PC-9 (cell line): ENCODE measurements at regions not wholly inside any gene's neighbourhood (a gene's known extent, or its start where the extent isn't known, plus 50 kb on each side); places are given as distances from the start of the nearest gene placed in this dataset.

Source experiments
- BruUV-seq: library from RNA; stranded (reverse); fragments of 400-500 nt; replicated peaks from 2 replicates; lab custom pipeline; 2021; lab: Mats Ljungman, UMichigan
- CTCF ChIA-PET: fragments of 300-600 bp; sonication (Branson Sonifier 250); formaldehyde crosslinking; loops from one replicate; lab custom pipeline; 2022; ENCODE audit warnings: antibody characterized with exemption; lab: Charles Lee
- POLR2A ChIA-PET: fragments of 300-600 bp; sonication (Branson Sonifier 250); formaldehyde crosslinking; loops from one replicate; lab custom pipeline; 2022; ENCODE audit warnings: antibody characterized with exemption; ENCODE audit not compliant: unreplicated experiment; lab: Charles Lee
- DNase-seq, 2 experiments: peaks; one replicate each; pipeline versions ENCODE4 v3.0.0 to v3.0.0-alpha.2; 2015 to 2022; ENCODE audit warnings: mixed read lengths in 1 of 2
- H2AFZ ChIP-seq: fragments of 200-600 bp; sonication (generic); 2 replicates; pipeline ENCODE4 v1.8.1; 2017; ENCODE audit warnings: antibody characterized with exemption
- H3F3A ChIP-seq: fragments of 200-600 bp; sonication (generic); 2 replicates; pipeline ENCODE4 v1.8.1; 2017; ENCODE audit warnings: antibody characterized with exemption, mild to moderate bottlenecking, low read depth; ENCODE audit not compliant: insufficient read depth
- H3K27ac ChIP-seq: fragments of 200-600 bp; sonication (generic); 2 replicates; pipeline ENCODE4 v1.6.1; 2016; ENCODE audit warnings: mixed run types
- H3K27me3 ChIP-seq: fragments of 200-600 bp; sonication (generic); 2 replicates; pipeline ENCODE4 v1.6.1; 2016; ENCODE audit warnings: low read depth, mixed run types; ENCODE audit not compliant: insufficient read depth
- H3K36me3 ChIP-seq: fragments of 200-600 bp; sonication (generic); 2 replicates; pipeline ENCODE4 v1.6.1; 2016; ENCODE audit warnings: low read depth, mixed run types
- H3K4me1 ChIP-seq: fragments of 200-600 bp; sonication (generic); replicated peaks from 2 replicates; pipeline ENCODE4 v1.6.1; 2016; ENCODE audit warnings: mixed run types; ENCODE audit not compliant: insufficient read depth
- H3K4me2 ChIP-seq: fragments of 200-600 bp; sonication (generic); 2 replicates; pipeline ENCODE4 v1.6.1; 2017; ENCODE audit warnings: mixed run types
- H3K4me3 ChIP-seq: fragments of 200-600 bp; sonication (generic); 2 replicates; pipeline ENCODE4 v1.6.1; 2016; ENCODE audit warnings: mixed run types
- H3K79me2 ChIP-seq: fragments of 200-600 bp; sonication (generic); 2 replicates; pipeline ENCODE4 v1.6.1; 2017; ENCODE audit warnings: low read depth, mixed run types
- H3K9me2 ChIP-seq: fragments of 200-600 bp; sonication (generic); 2 replicates; pipeline ENCODE4 v1.8.1; 2017; ENCODE audit warnings: mild to moderate bottlenecking; ENCODE audit not compliant: insufficient read depth
- H3K9me3 ChIP-seq: fragments of 200-600 bp; sonication (generic); 2 replicates; pipeline ENCODE4 v1.8.1; 2016; ENCODE audit warnings: low read depth; ENCODE audit not compliant: insufficient read depth
- H4K20me1 ChIP-seq: fragments of 200-600 bp; sonication (generic); 2 replicates; pipeline ENCODE4 v1.8.1; 2017; ENCODE audit not compliant: insufficient read depth
- EZH2 ChIP-seq: fragments of 200-600 bp; sonication (generic); IDR thresholded peaks from 2 replicates; pipeline ENCODE4 v1.8.0; 2017; ENCODE audit warnings: antibody characterized with exemption, low read depth
- intact Hi-C: fragments of 100-400 bp; cut with micrococcal nuclease; formaldehyde crosslinking; loops from one replicate; pipeline ENCODE4 v1.10.0; 2022; ENCODE audit not compliant: unreplicated experiment
- TF ChIP-seq, protein P1 (sequence below): fragments of 200-600 bp; sonication (generic); conservative IDR thresholded peaks from 2 replicates; pipeline ENCODE4 v1.6.1; 2017; ENCODE audit warnings: mixed run types, antibody characterized with exemption, mild to moderate bottlenecking, moderate library complexity

DNA sequence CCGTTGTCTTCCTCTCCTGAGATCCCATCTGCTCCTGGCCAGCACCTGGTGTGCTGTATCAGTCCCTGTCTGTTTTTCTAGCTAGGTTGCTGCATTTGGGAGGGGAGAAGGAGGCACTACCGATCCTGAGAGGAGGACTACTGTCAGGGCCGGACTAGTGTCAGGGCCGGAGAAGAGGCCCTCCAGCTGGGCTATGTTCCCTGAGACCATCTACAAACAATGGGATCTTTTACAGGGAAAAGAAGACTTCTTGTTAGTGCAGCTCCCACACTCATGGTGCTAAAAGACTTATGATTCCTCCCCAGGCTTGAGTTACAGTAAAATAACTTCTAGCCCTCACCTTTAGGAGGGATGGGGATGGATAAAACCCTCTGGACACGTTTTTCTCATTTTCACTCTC is 141.0 kb upstream of the TNR start:
- 0 out of 2 replicates have a peak, but pooled peaks cover 5% of the 10 kb centered on the region for H3K27me3 ChIP-seq
- CTCF ChIA-PET = no interaction called here

DNA sequence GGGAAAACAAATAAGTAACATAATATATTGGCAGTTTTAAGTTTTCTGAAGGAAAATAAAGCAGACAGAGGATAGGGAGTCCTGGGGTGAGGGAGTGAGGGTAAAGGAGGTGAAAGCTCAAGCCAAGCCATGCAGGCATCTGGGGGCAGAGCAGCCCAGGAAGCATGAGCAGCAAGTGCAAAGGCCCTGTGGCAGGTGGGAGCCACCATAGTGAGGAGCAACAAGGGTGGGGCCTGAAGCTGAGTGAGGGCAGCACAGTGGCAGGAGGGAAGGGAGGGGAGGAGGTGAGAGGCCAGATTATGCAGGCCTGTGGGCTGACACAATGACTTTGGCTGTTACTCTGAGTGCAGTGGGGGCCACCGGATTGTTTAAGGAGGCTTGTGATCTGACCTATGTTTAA is 138.8 kb upstream of the TNR start:
- H3K4me3 ChIP-seq = no peak overlapping the region
- no peaks in the 10 kb centered on the region for H3K79me2 ChIP-seq
- no peaks in the 10 kb centered on the region for H3K4me1 ChIP-seq
- DNase-seq = no peak
- BruUV-seq = no TSS peak
- H3K9me2 ChIP-seq = no peaks in the 10 kb centered on the region
- CTCF ChIA-PET = no interaction called here
- no peaks in the 10 kb centered on the region for H3K9me3 ChIP-seq
- POLR2A ChIA-PET = no interaction called here
- H3K4me2 ChIP-seq = no peak overlapping the region
- H3K27ac ChIP-seq = no peak overlapping the region
- TF ChIP-seq EZH2 = no peak
- TF ChIP-seq, protein P1, sequence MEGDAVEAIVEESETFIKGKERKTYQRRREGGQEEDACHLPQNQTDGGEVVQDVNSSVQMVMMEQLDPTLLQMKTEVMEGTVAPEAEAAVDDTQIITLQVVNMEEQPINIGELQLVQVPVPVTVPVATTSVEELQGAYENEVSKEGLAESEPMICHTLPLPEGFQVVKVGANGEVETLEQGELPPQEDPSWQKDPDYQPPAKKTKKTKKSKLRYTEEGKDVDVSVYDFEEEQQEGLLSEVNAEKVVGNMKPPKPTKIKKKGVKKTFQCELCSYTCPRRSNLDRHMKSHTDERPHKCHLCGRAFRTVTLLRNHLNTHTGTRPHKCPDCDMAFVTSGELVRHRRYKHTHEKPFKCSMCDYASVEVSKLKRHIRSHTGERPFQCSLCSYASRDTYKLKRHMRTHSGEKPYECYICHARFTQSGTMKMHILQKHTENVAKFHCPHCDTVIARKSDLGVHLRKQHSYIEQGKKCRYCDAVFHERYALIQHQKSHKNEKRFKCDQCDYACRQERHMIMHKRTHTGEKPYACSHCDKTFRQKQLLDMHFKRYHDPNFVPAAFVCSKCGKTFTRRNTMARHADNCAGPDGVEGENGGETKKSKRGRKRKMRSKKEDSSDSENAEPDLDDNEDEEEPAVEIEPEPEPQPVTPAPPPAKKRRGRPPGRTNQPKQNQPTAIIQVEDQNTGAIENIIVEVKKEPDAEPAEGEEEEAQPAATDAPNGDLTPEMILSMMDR = no peak
- no peak overlapping the region for H2AFZ ChIP-seq
- H3F3A ChIP-seq = no peaks in the 10 kb centered on the region
- intact Hi-C loops = no loop called here
- no peaks in the 10 kb centered on the region for H4K20me1 ChIP-seq
- no peaks in the 10 kb centered on the region for H3K36me3 ChIP-seq
- H3K27me3 ChIP-seq = 0 out of 2 replicates have a peak, but pooled peaks cover 5% of the 10 kb centered on the region

More for the DNA sequence above, 141.0 kb upstream of the TNR start:
- Histone ChIP-seq H4K20me1 (no peaks in the 10 kb centered on the region), H3K36me3 (no peaks in the 10 kb centered on the region), H3F3A (no peaks in the 10 kb centered on the region), H3K9me3 (no peaks in the 10 kb centered on the region), H3K4me1 (no peaks in the 10 kb centered on the region), H3K9me2 (no peaks in the 10 kb centered on the region), H3K79me2 (no peaks in the 10 kb centered on the region), H3K4me2 (no peak overlapping the region), H2AFZ (no peak overlapping the region), H3K4me3 (no peak overlapping the region), H3K27ac (no peak overlapping the region)
- BruUV-seq = no TSS peak
- POLR2A ChIA-PET = no interaction called here
- intact Hi-C loops = no loop called here
- no peak for DNase-seq
- no peak for TF ChIP-seq EZH2
- TF ChIP-seq, protein P1 = no peak

DNA sequence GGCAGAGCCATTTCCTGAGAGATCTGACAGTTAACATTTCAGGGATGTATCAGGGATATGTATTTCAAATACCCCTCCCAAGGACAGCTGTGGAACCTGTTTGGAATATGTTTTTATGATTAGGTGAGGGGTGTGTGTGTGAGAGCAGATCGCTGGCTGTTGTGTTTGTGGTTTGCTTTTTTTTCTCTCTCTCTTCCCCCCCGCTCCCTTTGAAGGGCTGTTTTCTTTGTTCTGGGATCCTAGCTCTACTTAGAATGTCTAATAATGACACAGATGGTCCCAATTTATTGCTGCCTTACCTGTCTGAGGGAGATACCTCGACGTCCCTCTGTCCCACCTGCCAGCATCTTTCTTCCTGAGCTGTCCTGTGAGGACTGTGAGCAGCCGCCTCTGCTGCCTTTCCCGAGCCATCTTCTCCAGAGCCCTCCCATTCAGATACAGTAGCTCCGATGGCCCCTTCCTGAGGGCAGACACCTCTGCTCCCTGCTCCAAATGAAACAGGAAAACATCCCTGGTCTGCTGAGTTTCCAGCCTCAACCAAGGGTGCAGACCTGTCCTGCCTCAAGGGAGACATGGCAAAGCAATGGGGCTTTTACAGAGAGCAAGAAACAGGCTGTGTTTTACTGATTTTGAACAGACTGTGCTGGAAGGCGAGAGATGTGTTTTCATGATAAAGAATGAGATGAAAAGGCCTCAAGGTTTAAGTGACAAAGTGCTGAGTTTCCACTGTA is 138.0 kb upstream of the TNR start:
- no peak for DNase-seq
- Histone ChIP-seq H3K27me3 (0 out of 2 replicates have a peak, but pooled peaks cover 5% of the 10 kb centered on the region), H2AFZ (no peak overlapping the region), H3K27ac (no peak overlapping the region), H3F3A (no peaks in the 10 kb centered on the region), H3K4me3 (no peak overlapping the region), H3K9me3 (no peaks in the 10 kb centered on the region), H3K79me2 (no peaks in the 10 kb centered on the region), H3K4me2 (no peak overlapping the region), H3K9me2 (no peaks in the 10 kb centered on the region), H3K4me1 (no peaks in the 10 kb centered on the region), H4K20me1 (no peaks in the 10 kb centered on the region), H3K36me3 (no peaks in the 10 kb centered on the region)
- BruUV-seq = no TSS peak
- ChIA-PET CTCF (no interaction called here), POLR2A (no interaction called here)
- TF ChIP-seq, protein P1 = no peak
- no peak for TF ChIP-seq EZH2
- intact Hi-C loops = no loop called here
